Left ventricle myocardium inferior (tissue), 1 donor: ENCODE measurements at regions not wholly inside any gene's neighbourhood (a gene's known extent, or its start where the extent isn't known, plus 50 kb on each side); places are given as distances from the start of the nearest gene placed in this dataset.

Experiments
- DNase-seq: peaks from one replicate; pipeline ENCODE4 v3.0.0-alpha.2; 2020
- H3K27ac ChIP-seq: fragments of 200-600 bp; replicated peaks from 2 replicates; pipeline ENCODE4 v1.8.0; 2021
- H3K27me3 ChIP-seq: fragments of 200-600 bp; 2 replicates; pipeline ENCODE4 v1.8.0; 2021; ENCODE audit warnings: low read depth
- H3K36me3 ChIP-seq: fragments of 200-600 bp; 2 replicates; pipeline ENCODE4 v1.8.0; 2021
- H3K4me1 ChIP-seq: fragments of 200-600 bp; 2 replicates; pipeline ENCODE4 v1.8.0; 2021
- H3K4me3 ChIP-seq: fragments of 200-600 bp; 2 replicates; pipeline ENCODE4 v1.8.0; 2021; ENCODE audit warnings: mild to moderate bottlenecking, moderate library complexity
- H3K9me3 ChIP-seq: fragments of 200-600 bp; replicated peaks from 2 replicates; pipeline ENCODE4 v1.8.0; 2021
- intact Hi-C: fragments of 100-400 bp; cut with micrococcal nuclease; formaldehyde crosslinking; loops from one replicate; pipeline ENCODE4 v1.11.0; 2022
- TF ChIP-seq, protein P1 (sequence below): fragments of 200-600 bp; IDR thresholded peaks from 2 replicates; pipeline ENCODE4 v1.8.0; 2021; ENCODE audit warnings: antibody characterized with exemption, mild to moderate bottlenecking, borderline replicate concordance
- donor health status: DM: no; HTN: yes; CAD: no; lungs with severe emphysema.

DNA sequence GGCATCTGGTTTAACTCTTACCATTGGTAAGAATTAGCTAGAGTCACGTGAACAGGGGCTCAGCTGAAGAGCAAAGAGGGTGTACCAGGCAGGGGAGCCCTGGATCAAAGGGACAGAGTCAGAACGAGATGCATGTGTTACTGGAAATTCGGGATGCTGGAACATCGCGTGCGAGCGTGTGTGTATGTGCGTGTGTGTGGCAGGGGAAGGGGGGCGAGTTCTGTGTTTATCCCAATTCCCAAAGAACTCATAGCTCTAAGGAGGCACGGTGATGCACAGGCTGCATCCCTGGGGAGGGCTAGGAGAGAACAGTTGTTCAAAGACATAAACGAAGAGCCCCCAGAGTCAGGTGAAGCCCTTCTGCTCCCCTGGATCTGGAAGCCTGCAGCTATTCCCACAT is 353.3 kb downstream of the GADD45G start:
- no peaks in the 10 kb centered on the region for H3K27me3 ChIP-seq
- no peaks in the 10 kb centered on the region for H3K9me3 ChIP-seq
- DNase-seq = no peak
- intact Hi-C loops = no loop called here
- TF ChIP-seq, protein P1, sequence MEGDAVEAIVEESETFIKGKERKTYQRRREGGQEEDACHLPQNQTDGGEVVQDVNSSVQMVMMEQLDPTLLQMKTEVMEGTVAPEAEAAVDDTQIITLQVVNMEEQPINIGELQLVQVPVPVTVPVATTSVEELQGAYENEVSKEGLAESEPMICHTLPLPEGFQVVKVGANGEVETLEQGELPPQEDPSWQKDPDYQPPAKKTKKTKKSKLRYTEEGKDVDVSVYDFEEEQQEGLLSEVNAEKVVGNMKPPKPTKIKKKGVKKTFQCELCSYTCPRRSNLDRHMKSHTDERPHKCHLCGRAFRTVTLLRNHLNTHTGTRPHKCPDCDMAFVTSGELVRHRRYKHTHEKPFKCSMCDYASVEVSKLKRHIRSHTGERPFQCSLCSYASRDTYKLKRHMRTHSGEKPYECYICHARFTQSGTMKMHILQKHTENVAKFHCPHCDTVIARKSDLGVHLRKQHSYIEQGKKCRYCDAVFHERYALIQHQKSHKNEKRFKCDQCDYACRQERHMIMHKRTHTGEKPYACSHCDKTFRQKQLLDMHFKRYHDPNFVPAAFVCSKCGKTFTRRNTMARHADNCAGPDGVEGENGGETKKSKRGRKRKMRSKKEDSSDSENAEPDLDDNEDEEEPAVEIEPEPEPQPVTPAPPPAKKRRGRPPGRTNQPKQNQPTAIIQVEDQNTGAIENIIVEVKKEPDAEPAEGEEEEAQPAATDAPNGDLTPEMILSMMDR = no peak
- H3K4me3 ChIP-seq = no peak overlapping the region
- no peaks in the 10 kb centered on the region for H3K36me3 ChIP-seq
- H3K4me1 ChIP-seq = peaks cover 9% of the 10 kb centered on the region
- no peak overlapping the region for H3K27ac ChIP-seq

DNA sequence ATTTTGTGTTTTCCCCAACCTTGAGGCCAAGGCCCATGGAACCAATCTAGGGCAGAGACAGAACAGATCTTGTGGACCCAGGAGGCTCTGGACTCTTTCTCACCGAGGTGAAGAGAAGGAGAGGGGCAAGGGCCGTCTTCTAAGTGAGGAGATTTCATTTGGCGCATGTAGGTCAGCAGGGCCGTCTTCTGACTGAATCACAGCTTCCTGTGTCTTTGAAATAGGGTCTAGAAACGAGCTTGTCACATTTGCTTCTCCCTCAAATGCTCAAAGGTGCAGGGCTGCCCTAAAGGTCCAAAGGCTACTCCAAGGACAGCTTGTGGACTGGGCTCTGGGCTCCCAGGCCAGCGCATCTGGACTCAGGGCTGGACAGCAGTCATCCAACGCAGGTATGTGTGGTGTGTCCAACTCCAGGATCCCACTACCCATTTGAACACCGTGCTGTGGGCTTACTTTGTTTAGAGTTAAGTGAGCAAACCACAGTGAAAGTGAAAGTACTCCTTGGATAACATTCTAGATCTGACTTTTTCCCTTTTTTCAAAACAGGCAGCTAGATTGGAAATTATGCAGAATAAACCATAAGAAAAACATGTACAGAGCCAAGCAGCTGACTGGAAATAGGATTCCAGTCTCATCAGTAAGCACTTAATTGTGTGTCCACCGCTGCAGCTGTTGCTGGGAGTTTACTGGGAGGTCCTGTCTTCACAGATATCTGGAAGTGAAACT is 357.0 kb downstream of the GADD45G start:
- H3K9me3 ChIP-seq = no peaks in the 10 kb centered on the region
- no peaks in the 10 kb centered on the region for H3K4me1 ChIP-seq
- intact Hi-C loops = no loop called here
- TF ChIP-seq, protein P1 = no peak
- H3K4me3 ChIP-seq = peak overlapping the region; percentile 38
- no peak for DNase-seq
- H3K27ac ChIP-seq = peak overlapping the region; percentile 45
- H3K36me3 ChIP-seq = no peaks in the 10 kb centered on the region
- H3K27me3 ChIP-seq = no peaks in the 10 kb centered on the region

DNA sequence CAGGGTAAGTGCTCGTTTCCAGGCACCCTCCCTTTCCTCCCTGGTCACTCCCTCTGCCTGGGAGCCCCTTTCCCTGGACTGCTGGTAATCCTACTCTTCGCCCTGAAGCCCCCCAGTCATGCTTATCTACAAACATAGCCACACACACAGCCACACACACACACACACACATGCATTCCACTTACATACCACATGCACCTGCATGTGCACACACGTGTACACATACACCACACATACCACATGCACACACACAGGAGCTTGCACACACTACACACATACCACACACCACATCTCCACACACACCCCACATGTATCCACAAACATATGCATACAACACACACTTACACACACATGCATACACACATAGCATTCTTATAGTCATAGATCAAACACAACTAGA is 358.5 kb downstream of the GADD45G start:
- Histone ChIP-seq H3K27ac (no peak overlapping the region), H3K4me1 (no peaks in the 10 kb centered on the region), H3K36me3 (no peaks in the 10 kb centered on the region), H3K9me3 (no peaks in the 10 kb centered on the region), H3K27me3 (no peaks in the 10 kb centered on the region), H3K4me3 (no peak overlapping the region)
- no peak for DNase-seq
- TF ChIP-seq, protein P1 = no peak
- intact Hi-C loops = no loop called here

DNA sequence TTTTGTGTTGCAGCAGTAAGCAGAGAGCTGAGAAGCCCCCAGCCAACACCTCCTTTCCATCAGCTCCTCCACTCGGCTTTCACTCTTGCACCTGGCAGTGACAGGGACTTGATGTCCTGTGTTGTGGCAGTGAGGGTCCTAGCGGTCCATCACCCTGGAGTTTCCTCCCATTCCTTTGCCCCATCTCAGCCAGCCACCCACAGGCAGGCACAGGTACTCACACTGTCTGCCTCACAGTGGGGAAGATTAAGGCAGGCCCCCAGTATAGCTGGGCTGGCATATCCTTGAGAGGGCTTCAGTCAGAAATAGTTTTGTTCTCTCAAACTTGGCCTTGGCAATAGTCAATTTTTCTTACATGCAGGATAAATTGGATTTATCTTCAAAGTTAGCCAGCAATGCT is 362.7 kb downstream of the GADD45G start:
- TF ChIP-seq, protein P1 = no peak
- Histone ChIP-seq H3K36me3 (no peaks in the 10 kb centered on the region), H3K4me3 (no peak overlapping the region), H3K27ac (no peak overlapping the region), H3K27me3 (no peaks in the 10 kb centered on the region), H3K4me1 (no peaks in the 10 kb centered on the region), H3K9me3 (no peaks in the 10 kb centered on the region)
- no peak for DNase-seq
- intact Hi-C loops = no loop called here

DNA sequence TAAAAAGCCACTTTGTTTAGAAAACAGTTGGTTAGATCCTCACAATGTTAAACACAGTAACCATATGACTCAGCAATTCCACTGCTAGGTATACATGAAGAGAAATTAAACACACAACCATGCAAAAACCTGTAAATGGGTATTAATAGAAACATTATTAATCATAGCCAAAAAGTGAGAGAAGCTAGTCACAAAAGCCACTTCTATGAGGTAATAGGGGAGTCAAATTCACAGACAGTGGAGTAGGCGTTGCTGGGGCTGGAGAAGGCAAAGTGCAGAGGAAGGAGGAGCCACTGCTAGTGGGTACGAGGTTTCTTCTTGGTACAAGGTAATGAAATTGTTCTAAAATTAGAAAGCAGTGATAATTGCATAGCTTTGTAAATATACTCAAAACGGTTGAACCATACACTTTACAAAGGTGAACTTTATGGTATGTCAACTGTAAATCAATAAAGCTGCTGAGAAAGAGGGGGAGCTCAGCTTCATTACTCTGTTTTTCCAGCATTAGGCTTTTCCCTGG is 364.4 kb downstream of the GADD45G start:
- H3K4me1 ChIP-seq = no peaks in the 10 kb centered on the region
- DNase-seq = no peak
- TF ChIP-seq, protein P1 = no peak
- H3K4me3 ChIP-seq = no peak overlapping the region
- H3K27ac ChIP-seq = no peak overlapping the region
- H3K9me3 ChIP-seq = no peaks in the 10 kb centered on the region
- no peaks in the 10 kb centered on the region for H3K27me3 ChIP-seq
- H3K36me3 ChIP-seq = no peaks in the 10 kb centered on the region
- intact Hi-C loops = no loop called here
